Stromal cell of bone marrow (primary cell): ENCODE measurements at regions not wholly inside any gene's neighbourhood (a gene's known extent, or its start where the extent isn't known, plus 50 kb on each side); places are given as distances from the start of the nearest gene placed in this dataset.
A peak's percentile ranks its signal among the peaks of the same experiment; 100 is the strongest.

ENCODE experiments used
- DNase-seq: peaks from one replicate; pipeline ENCODE4 v3.0.0-alpha.2; 2012; ENCODE audit warnings: low read depth

GRCh38 chr17:71978435-71978834 is 142.4 kb upstream of the SOX9 start:
- no peak for DNase-seq

- no peak for DNase-seq
Observed at GRCh38 chr17:71980171-71980570, 140.6 kb upstream of the SOX9 start.

DNA sequence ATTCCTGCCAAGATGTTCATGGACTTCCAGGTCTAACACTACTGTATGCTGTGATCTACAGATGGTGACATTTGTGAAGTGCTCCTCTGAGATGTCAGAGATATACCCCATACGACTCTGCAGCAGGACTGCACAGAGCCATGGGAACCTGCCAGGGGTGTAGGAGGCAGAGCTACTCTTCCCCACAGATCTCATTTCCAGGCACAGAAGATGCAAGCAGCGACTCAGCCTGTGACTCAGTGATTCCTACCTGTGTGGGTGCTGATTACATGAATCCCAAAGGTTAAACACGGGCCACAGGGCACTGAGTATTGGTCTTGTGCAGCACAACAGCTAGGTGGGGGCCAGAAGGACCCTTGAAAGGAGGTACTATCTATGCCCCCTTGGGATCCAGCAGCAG is 137.0 kb upstream of the SOX9 start:
- DNase-seq = no peak

DNA sequence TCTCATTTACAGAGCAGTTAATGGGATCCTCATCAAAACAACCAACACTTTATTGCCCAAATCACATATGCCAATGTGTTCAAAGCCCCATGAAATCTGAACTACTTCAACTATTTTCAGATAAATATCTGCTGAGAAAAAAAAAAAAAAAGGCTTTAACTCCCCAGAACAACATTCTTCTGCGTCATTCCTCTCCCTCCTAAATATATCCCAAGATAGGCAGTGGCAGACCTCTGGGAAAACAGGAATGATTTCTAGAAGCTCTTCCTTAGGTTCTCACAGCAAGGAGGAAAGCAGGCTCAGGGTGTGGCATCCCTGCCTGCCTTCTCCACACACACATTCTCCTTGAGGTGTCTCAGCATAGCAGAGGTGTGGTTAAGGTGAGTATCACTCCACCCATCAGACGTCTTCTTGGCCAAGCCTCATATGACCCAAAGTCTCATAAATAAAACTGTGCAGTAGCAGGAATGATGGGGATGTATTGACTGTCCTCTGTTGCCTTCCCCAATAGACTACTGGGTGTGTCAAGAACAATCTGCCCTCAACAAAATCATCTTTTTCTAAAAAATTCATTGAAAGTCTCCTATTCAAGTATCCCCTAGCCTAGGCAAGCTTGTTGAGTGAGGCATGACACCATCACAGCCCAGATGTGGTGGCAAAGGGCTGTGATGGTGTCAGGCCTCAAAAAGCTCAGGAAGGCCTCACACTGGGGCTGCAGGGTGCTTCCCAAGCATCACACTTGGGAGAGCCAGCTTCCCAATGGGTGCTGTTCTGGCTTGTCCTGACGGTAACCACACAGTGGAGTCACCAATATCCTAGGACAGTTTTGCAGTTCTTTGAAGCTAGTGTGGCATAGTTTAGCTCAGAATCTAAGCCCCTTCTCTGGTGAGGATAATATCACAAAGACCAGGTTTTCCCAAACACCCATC is 135.4 kb upstream of the SOX9 start:
- no peak for DNase-seq

GRCh38 chr17:71986886-71987285 is 133.9 kb upstream of the SOX9 start:
- DNase-seq = no peak

DNA sequence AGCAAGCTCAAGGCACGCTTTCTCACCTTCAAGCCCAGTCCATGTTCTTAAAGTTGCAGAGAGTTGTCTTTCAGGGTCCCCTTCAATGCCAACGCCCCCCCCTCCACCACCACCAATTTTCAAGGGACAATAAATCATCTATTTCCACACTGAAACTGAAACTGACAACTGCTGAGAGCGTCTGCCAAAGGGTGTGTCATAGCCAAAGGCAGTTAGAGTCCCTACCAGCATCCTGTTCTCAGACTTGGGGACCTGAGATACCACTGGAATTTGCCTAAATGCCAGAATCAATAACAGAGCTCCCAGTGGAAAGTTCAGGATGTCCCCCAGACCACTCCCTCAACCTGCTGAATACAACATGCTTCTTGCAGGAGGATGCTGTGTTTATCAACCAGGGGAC is 133.2 kb upstream of the SOX9 start:
- no peak for DNase-seq

- DNase-seq = no peak
Observed at GRCh38 chr17:71989117-71989516, 131.7 kb upstream of the SOX9 start.

GRCh38 chr17:71993363-71993762 is 127.5 kb upstream of the SOX9 start:
- DNase-seq = no peak

DNA sequence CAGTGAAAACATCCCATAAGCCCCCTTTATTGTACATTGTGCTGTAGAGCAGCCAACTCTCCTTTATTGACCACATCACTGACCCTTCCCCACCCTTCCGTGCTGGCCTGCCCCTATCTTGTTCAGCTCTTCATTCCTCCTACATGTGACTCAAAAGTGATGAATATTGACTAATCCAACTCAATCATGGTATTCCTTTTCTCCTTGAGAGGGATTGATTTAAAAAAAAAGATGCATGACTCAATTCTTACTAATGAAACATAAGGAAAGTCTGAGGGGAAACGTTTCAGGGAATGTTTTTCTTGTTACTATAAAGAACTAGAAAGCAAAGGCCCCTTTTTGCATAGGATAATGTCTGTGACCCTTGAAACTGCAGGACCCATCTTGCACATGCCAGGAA is 125.2 kb upstream of the SOX9 start:
- DNase-seq = peak; percentile 35

- no peak for DNase-seq
Observed at GRCh38 chr17:72004011-72004427, 116.8 kb upstream of the SOX9 start.

DNA sequence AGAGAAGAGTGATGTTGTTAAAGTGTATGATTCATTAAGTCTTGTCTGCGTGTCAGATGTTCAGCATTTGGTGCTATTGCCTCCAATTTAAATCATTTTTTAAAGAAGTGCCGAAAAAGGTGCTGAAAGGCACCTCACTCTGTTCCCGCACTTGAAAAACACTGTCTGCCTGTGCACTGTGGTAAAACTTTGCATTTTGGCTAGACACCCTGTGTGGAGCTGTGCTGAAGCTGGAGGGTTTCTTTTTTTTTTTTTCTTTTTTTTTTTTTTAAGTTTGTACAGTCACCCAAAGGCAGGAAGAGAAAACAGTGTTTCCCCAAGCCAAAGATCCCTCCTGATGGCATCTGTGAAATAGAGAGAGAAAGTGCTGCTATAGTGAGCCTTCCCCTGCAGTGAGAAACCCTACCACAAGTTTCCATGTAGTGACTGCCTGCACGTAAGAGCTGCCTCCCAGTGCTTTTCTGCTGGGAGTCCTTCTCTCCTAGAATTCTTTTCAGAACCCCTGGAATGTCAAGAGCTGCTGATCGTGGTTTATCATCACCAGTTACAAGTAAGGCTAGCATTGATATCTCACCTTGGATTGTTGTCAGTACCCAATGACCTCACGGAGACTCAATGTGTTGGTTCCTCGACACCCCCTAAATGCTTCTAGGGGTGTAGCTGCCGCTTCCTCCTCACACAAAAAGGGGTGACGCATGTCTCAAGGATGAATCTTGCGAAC is 116.0 kb upstream of the SOX9 start:
- DNase-seq = no peak

DNA sequence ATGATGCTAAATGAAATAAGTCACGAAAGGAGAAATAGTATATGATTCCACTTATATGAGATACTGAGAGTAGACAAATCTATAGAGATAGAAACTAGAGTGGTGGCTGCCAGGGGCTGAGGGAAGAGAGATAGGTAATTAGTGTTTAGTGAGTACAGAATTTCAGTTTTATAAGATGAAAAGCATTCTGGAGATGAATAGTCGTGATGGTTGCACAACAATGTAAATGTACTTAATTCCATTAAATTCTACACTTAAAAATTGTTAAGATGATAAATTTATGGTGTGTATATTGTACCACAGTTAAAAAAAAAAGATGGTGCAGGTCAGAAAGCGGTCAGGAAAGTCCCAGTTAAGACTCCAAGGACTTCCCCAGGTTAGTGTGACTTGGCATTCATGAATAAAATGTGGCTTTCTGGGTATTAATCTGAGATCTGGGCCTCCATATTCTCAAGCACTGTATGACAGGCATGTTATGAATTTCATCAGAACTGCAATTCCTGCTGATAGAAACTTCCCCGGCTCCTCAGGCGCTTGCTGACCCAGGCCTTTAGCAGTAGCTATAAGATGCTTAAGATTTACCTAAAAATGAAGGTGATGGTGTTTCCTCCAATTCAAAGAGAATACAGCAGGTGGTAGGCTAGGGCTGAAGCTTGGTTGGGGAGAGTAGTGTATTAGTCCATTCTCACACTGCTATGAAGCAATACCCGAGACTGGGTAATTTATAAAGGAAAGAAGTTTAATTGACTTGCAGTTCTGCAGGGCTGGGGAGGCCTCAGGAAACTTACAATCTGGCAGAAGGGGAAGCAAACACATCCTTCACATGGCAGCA is 115.3 kb upstream of the SOX9 start:
- DNase-seq = no peak

- DNase-seq = no peak
Observed at GRCh38 chr17:72008236-72008876, 112.5 kb upstream of the SOX9 start.

DNA sequence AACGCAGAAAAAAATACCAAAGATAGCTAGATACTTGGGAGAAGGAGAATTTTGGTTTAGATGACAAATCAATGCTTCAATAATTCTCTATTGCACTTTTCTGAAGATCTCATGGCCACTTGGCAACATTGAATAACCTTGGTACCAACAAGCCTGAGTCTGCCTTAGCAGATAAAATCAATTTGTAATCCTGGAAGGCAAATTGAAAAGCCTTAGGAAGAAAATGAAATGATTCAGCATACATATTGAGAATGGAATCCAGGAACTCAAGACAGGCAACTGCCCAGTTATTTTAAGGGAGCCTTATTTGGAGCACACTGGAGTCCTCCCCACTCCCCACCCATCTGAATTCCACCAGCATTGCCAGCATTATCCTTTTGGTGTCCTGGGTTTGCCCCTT is 109.3 kb upstream of the SOX9 start:
- no peak for DNase-seq

GRCh38 chr17:72021417-72022041 is 99.3 kb upstream of the SOX9 start:
- DNase-seq = no peak

DNA sequence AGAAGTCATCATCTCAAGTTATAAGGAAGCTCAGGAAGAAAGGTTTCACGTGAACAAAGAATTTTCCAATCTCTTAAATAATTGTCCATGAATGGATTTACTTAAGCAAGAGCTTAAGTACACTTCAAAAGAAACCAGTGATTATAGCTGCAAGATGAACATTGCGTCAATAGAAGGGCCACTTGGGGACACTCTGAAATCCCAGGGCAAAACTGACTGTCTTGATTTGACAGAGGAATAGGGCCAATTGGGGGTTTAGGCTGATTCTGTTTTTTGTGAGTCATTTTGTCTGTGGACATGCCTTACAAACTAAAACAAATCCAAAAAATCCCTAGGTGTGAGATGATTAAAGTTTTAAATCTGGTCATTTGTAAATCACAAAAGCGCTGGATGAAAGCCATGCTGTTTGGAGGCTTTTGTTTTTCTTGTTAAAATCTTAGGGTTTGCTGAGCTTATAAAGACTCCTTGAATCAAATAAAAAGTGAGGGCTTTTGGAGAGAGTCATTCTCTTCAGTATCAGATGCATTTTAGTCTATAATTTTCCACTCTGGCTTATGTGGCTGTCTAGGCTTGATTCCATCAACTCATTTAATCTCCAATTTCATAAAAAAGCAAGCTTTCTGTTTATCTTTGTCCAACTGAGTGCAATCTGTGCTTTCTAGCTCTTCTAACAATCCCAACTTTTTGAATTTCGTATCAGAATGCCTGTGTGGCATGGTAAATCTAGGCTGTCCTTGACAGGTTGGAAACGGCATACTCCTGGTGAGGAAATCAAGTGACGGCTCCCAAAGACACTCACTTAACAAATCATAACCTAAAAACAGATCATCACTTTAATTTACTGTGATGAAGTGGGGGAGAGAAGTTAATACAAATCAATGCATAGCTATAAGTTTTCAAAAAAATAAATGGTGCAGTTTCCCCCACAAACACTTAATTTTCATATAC is 98.2 kb upstream of the SOX9 start:
- DNase-seq = no peak

DNA sequence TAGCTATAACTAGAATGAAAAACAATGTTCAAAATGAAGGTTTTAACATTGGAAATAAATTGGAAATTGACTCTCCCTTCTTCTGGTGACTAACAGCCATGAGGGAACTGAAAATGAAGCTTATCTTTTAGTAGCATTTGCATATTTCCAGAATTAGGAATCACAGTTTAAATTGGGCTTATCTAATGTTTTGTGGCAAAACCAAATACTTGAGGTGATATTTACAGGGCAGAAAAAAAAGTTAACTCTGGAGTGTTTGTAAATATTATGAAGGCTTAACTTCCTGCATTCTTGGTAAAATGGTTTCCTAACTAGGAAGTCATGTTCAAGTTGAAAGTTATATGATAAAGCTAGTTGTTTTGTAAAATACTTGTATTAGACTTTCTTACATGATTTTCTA is 96.4 kb upstream of the SOX9 start:
- no peak for DNase-seq

- no peak for DNase-seq
Observed at GRCh38 chr17:72025113-72025512, 95.7 kb upstream of the SOX9 start.

DNA sequence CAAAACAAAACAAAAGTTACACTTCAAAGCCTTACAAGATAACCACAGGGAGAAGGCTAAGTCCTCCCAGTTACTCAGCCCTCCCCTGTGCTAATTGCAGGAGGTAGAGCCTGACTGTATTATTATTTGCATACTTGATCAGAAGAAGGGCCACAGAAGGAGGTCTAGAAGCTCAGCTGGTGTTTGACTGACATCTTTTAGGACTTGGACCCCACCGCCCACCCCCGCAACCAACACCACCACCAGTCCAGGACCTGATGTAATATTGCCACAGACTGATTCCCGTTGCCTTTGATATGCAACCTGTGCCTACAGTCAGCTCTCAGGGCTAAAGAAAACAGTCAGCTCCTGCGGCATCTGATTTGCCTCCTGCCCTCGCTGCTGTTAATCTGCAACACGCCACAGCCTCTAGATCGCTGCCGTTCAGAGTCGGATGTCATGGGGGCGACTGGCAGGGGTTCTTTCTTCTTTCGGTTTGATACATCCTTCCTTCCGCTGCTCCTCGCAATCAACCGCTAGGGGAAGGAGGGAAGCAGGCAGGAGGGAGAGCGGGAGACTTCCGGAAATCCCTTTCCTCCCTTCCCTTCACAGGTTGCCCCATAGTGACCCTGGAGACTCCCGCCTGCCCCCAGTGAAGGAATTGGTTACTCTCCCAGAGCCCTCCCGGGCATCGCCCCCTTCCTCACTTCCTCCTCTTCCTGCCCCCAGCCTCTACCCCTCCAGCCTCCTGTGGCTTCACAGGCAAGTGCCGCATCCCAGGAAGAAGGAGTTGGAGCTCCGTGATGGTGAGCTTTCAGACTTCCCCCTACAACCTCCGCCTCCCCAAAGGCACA is 90.5 kb upstream of the SOX9 start:
- peak; percentile 41 for DNase-seq
